ENCODE measurements at regions not wholly inside any gene's neighbourhood (a gene's known extent, or its start where the extent isn't known, plus 50 kb on each side); places are given as distances from the start of the nearest gene placed in this dataset.

GRCh38 chr10:78831461-78831860 is 237.3 kb upstream of the ZMIZ1 start:
- Histone ChIP-seq H3K4me2 (ENCODE audit: low read length) (no peak overlapping the region), H4K20me1 (ENCODE audit: insufficient read depth, low read length) (no peaks in the 10 kb centered on the region), H3K4me1 (ENCODE audit: insufficient read depth, low read length, poor library complexity, severe bottlenecking) (no peaks in the 10 kb centered on the region), H3K27ac (ENCODE audit: low read depth, low read length, poor library complexity, severe bottlenecking) (no peak overlapping the region), H3K36me3 (ENCODE audit: insufficient read depth, low read length) (no peaks in the 10 kb centered on the region), H3K79me2 (ENCODE audit: insufficient read depth, low read depth, low read length) (no peaks in the 10 kb centered on the region), H2AFZ (ENCODE audit: low read length) (no peak overlapping the region), H3K9me2 (ENCODE audit: insufficient read depth, low read length) (no peaks in the 10 kb centered on the region), H3K4me3 (ENCODE audit: low read depth, low read length, poor library complexity, severe bottlenecking) (no peak overlapping the region), H3K9me3 (ENCODE audit: low read length) (no peaks in the 10 kb centered on the region)
- ChIA-PET CTCF (ENCODE audit: unreplicated experiment) (no interaction called here), POLR2A (no interaction called here)
- TF ChIP-seq EZH2phosphoT487 (IDR thresholded peaks at IDR 0.05; ENCODE audit: borderline replicate concordance, low read depth, low read length) = no peak
- no peak for TF ChIP-seq CTCF (conservative IDR thresholded peaks at IDR 0.05; ENCODE audit: low read length)
- intact Hi-C loops (cut with micrococcal nuclease; ENCODE audit: unreplicated experiment) = no loop called here
- BruUV-seq (replicated peaks) = no TSS peak
- no peak for DNase-seq (ENCODE audit: low spot score)

GRCh38 chr10:78832281-78832680 is 236.5 kb upstream of the ZMIZ1 start:
- DNase-seq (ENCODE audit: low spot score) = no peak
- H2AFZ ChIP-seq (ENCODE audit: low read length) = no peak overlapping the region
- no peak for TF ChIP-seq CTCF (conservative IDR thresholded peaks at IDR 0.05; ENCODE audit: low read length)
- no peak for TF ChIP-seq EZH2phosphoT487 (IDR thresholded peaks at IDR 0.05; ENCODE audit: borderline replicate concordance, low read depth, low read length)
- no peaks in the 10 kb centered on the region for H3K4me1 ChIP-seq (ENCODE audit: insufficient read depth, low read length, poor library complexity, severe bottlenecking)
- H3K9me3 ChIP-seq (ENCODE audit: low read length) = no peaks in the 10 kb centered on the region
- no peaks in the 10 kb centered on the region for H3K79me2 ChIP-seq (ENCODE audit: insufficient read depth, low read depth, low read length)
- H3K36me3 ChIP-seq (ENCODE audit: insufficient read depth, low read length) = no peaks in the 10 kb centered on the region
- POLR2A ChIA-PET = no interaction called here
- no peaks in the 10 kb centered on the region for H4K20me1 ChIP-seq (ENCODE audit: insufficient read depth, low read length)
- no peak overlapping the region for H3K27ac ChIP-seq (ENCODE audit: low read depth, low read length, poor library complexity, severe bottlenecking)
- BruUV-seq (replicated peaks) = no TSS peak
- no peak overlapping the region for H3K4me2 ChIP-seq (ENCODE audit: low read length)
- intact Hi-C loops (cut with micrococcal nuclease; ENCODE audit: unreplicated experiment) = no loop called here
- H3K9me2 ChIP-seq (ENCODE audit: insufficient read depth, low read length) = no peaks in the 10 kb centered on the region
- H3K4me3 ChIP-seq (ENCODE audit: low read depth, low read length, poor library complexity, severe bottlenecking) = no peak overlapping the region
- CTCF ChIA-PET (ENCODE audit: unreplicated experiment) = no interaction called here

GRCh38 chr10:78838141-78838657 is 230.6 kb upstream of the ZMIZ1 start:
- intact Hi-C loops (cut with micrococcal nuclease; ENCODE audit: unreplicated experiment) = loop anchor here (5.0 kb wide), 1 partner anchor 359 kb away; no protein-coding TSS in a partner anchor
- Histone ChIP-seq H4K20me1 (ENCODE audit: insufficient read depth, low read length) (no peaks in the 10 kb centered on the region), H2AFZ (ENCODE audit: low read length) (no peak overlapping the region), H3K9me2 (ENCODE audit: insufficient read depth, low read length) (no peaks in the 10 kb centered on the region), H3K4me1 (ENCODE audit: insufficient read depth, low read length, poor library complexity, severe bottlenecking) (no peaks in the 10 kb centered on the region), H3K36me3 (ENCODE audit: insufficient read depth, low read length) (no peaks in the 10 kb centered on the region), H3K9me3 (ENCODE audit: low read length) (no peaks in the 10 kb centered on the region), H3K79me2 (ENCODE audit: insufficient read depth, low read depth, low read length) (no peaks in the 10 kb centered on the region), H3K27ac (ENCODE audit: low read depth, low read length, poor library complexity, severe bottlenecking) (no peak overlapping the region), H3K4me2 (ENCODE audit: low read length) (no peak overlapping the region), H3K4me3 (ENCODE audit: low read depth, low read length, poor library complexity, severe bottlenecking) (no peak overlapping the region)
- BruUV-seq (replicated peaks) = no TSS peak
- ChIA-PET POLR2A (no interaction called here), CTCF (ENCODE audit: unreplicated experiment) (no interaction called here)
- TF ChIP-seq CTCF (conservative IDR thresholded peaks at IDR 0.05; ENCODE audit: low read length) (no peak), EZH2phosphoT487 (IDR thresholded peaks at IDR 0.05; ENCODE audit: borderline replicate concordance, low read depth, low read length) (no peak)
- no peak for DNase-seq (ENCODE audit: low spot score)

All from OCI-LY7 (cell line).